GM19463 (cell line): ENCODE measurements at regions not wholly inside any gene's neighbourhood (a gene's known extent, or its start where the extent isn't known, plus 50 kb on each side); places are given as distances from the start of the nearest gene placed in this dataset.
"Not testable (repeated sequence)": the region's sequence is repeated elsewhere in the genome, so short reads cannot be mapped to it uniquely, and the experiment has no call there.

Source experiments
- ATAC-seq: cut with Tn5 transposase; IDR thresholded peaks from one replicate; pipeline ENCODE4 v1.9.1; 2021; ENCODE audit warnings: mild to moderate bottlenecking, moderate library complexity; ENCODE audit not compliant: unreplicated experiment

DNA sequence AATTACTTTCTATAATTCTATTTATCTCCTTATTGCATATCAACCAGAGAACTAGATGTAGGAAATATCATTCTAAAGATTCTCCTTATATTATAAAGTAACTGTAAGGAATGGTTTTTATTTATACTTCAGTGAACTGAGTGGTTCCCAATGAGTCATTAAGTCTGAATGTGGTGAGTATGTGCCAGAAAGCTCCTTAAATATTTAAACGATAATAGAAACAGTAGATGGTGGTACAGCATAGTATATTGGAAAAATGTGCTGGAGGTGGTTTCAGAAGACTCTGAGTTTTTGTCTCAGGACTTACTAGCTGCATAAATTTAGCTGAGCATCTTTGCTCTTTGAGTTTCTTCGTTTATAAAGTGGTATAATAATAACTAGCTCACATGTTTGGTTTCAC is 653.5 kb downstream of the FAM181B start:
- no peak for ATAC-seq

DNA sequence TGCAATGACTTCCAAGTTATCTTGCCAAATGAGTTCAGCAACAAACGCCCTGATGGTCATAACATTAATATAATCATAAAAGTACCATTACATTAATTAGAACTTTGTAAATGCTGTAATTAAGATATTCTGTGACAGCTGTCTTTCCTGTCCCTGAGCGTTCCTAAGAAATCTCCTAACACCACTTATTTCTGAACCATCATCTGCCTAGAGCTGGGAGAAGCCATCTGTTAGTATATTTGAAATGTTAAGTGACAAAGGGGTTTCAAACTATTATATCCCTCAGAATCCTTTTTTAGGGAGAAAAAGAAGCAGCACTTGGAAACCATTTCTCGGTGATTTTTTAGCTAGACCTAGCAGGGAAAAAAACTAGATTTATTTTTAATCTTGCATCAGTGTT is 657.5 kb downstream of the FAM181B start:
- no peak for ATAC-seq

DNA sequence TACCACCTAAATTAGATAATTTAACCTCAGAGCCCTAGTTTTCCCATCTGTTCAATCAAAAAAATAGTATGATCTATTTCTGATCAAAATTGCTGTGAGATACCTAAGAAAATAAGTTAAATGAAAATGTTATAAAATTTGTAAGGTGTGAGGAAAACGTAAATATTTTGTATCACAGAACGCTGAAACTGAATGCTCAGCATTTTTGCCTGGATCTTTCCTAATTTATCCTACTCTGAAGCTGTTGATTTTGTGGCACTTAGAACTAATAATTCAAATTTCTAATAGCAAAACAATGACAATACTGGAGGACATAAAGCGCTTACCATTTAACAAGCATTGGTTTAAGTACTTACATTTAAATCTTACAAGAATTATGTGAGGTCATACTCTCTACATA is 674.2 kb downstream of the FAM181B start:
- ATAC-seq, result no peak

DNA sequence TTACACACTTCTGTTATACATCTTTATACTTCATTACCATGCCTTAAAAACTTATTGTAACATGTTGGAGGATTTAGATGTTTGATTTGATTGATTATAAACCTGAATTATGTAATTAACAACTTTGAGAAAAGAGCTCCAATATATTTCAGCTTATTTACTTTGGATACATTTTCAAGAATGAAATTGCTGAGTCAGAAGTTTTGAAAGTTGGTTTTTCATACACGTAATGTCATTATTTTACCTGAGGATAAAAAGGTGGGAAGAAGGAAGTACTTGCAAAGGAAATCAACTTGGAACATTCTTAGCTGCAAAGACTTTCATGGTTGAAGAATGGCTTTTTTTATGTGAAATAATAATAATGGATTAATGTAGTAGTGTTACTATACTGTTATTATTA is 677.2 kb downstream of the FAM181B start:
- no peak for ATAC-seq

DNA sequence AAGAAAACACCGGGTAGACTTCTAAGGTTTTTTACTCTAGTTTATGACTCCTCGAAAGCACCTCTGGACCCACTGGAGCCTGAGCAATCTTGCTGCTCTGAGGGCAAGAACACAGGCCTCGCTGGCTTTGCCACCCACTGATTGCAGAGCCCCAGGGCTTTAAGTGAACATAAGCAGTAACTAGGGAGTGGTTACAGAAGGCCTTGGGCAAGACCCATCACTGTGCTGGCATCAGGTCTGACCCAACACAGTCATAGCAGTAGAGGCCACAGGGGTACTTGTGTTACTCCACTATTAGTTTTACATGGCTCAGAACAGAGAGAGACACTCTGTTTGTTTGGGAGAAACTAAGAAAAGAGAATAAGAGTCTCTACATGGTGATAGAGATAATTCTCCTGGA is 684.5 kb downstream of the FAM181B start:
- no peak for ATAC-seq

DNA sequence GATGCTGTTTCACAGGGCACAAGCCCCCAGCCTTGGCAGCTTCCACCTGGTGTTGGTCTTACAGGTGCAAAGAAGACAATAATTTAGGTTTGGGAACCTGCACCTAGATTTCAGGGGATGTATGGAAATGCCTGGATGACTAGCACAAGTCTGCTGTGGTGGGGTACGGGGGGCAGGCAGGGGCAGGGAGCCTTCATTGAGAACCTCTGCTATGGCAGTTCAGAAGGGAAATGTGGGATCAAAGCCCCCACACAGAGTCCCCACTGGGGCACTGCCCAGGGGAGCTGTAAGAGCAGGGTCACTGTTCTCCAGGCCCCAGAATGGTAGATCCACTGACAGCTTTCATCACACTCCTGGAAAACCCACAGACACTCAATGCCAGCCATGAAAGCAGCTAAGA is 686.5 kb downstream of the FAM181B start:
- ATAC-seq, result no peak

DNA sequence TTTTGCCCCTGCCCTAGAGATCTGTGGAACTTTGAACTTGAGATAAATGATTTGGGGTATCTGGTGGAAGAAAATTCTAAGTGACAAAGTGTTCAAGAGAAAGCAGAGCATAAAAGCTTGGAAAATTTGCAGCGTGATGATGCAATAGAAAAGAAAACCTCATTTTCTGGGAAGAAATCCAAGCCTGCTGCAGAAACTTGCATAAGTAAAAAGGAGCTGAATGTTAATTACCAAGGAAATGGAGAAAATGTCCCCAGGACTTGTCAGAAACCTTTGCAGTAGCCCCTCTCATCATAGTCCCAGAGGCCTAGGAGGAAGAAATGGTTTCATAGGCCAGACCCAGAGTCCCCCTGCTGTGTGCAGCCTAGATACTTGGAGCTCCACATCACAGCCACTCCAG is 686.9 kb downstream of the FAM181B start:
- no peak for ATAC-seq

DNA sequence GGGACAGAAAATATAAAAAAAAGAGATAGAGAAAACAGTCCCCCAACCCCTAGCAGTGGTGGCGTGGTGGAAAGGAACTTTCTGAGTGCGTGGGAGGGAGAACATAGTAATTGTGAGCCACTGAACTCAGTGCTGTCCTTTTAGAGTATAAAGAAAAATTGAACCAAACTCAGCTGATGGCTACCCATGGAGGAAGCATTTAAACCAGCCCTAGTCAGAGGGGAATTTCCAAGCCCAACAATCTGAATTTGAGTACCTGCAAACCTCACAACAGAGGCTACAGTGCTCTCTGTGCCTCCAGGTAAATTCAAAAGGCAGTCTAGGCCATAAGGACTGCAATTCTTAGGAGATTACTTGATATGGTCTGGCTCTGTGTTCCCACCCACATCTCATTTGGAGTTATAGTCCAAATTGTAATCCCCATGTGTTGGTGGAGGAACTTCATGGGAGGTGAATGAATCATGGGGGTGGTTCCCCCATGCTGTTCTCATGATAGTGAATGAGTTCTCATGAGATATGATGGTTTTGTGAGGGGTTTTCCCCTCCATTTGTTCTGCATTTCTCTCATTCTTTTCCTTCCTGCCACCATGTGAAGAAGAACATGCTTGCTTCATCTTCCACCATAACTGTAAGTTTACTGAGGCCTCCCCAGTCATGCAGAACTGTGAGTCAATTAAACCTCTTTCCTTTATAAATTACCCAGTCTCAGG is 687.8 kb downstream of the FAM181B start:
- ATAC-seq, result no peak

DNA sequence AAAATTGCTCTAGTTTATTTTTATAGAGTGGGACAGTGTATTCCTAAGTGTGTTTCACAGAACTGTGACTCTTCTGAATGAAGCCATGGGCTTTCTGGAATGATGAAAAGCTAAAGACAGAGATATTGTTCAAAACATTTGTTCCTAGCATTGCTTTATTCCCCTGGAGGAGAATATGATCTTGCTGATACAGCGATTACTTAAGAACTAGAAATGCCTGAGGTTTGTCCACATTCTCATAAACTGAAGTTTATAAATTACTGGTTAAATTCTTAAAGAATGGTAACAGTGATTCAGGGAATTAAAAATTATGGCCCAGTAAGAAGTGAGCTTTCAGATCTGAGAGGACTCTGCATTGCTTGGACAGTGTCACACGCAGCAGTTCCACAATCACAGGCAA is 690.3 kb downstream of the FAM181B start:
- ATAC-seq, result no peak

DNA sequence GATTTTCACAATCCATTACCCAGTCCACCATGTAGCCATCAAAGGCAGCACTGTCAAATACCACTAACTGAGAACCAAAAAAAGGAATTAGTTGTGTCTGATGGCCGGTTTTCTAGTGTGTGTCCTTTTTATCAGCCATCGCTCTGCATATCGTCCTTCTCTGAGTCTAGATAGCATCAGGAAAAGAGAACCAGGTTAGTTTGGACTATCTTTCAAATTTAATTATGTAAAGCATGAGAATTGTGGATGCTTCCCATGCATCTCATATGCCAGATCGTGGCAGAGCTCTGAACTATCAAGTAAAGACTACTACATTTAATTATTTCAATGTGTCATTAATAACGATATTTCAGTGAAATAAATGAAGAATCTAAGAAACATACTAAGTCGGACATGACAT is 691.9 kb downstream of the FAM181B start:
- ATAC-seq, result no peak

DNA sequence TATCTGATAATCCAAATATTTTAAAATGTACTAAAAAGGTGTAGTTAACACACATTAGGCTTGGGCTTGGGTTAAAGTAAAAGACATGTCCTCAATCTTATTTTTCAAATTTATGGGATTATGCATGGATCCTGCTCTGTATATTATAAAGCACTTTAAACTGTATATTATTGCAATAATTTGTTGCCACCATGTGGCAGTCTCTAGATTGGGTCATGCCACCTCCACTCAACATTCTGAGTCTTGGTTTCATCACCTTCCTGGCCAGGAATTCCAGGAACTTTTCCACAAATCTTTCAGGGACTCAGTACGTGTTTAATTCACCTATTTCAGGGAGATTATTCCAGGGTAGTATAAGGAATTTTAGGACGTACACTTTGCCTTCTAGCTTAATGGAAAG is 695.5 kb downstream of the FAM181B start:
- no peak for ATAC-seq

DNA sequence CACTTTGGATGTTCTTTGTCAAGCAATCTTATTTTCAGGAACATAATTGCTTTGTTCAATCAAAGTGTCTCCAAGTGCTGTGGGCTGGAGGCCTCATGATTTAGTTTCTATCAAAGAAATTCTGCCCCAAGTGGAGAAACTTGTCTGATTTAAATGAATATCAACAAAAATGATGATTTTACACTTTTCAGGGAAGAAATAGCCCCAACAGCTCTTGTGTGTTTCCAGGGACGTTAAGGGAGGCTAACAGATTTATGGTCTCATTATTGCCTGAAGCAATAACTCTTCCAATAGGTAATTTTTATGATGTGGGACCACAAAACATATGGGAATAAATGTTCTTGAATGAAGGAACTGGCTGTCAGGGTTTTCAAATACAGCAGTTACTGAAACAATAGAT is 699.1 kb downstream of the FAM181B start:
- ATAC-seq, result no peak

DNA sequence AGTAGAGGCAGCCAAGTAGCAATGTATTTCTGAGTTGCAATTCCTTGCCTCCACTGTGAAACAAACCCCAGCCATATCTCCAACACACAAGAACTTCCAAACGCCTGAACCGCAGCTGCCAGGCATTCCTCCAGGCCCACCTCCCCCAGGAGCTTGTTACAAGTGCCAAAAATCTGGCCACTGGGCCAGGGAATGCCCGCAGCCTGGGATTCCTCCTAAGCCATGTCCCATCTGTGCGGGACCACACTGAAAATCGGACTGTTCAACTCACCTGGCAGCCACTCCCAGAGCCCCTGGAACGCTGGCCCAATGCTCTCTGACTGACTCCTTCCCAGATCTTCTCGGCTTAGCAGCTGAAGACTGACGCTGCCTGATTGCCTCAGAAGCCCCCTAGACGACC is 706.3 kb downstream of the FAM181B start:
- ATAC-seq, result not testable (repeated sequence)

DNA sequence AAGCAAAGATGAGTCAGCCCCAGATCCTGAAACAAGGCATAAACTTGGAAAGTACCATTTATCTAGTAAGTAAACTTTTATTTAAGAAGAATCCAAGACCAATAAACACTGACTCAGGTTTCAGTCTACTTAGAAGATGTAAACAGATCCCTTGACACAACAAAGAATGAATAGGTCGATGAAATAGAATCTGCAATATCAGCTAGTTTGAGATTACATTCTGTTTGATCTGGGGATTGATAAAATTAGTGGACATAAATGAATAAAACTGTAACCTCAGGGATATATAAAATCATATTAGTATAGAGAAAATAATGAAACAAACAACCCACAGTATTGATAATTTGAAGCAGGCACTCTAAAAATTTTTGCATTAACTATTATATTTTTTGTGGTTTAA is 708.9 kb downstream of the FAM181B start:
- no peak for ATAC-seq

DNA sequence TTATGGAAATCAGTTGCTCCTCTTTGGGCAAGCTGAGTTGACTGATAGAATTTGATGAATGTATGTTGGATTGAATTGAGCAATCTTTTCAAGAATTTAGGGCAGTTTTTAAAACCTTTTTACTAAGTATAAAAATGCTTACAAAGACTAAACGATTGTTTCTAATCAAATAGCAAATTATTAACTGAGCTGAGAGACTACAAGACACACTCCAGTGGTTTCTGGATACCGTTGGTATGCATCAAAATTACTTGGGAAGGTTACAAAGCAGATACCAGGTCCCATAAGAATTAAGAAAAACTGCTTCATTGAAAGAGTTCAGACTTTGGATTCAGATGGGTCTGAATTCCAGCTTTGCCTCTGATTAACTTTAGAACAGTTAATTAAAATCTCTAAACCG is 721.4 kb downstream of the FAM181B start:
- ATAC-seq, result no peak

DNA sequence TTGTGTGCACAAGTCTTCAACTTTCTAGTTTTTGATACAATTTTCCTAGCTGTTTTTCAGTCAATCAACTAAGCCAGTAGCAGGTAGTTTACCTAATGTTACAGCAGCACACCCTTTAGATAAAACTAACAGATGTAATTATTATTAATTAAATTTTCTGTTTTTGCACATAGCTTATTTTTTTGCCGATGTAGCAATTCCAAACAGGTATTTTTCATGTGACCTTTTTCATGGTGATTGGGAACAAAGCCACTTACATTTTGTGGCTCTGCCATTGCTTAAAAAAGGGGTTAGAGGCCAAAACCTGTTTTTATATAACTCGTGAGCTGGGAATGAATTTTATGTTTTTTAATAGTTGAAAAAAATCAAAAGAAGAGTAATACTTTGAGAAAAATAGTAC is 724.5 kb downstream of the FAM181B start:
- no peak for ATAC-seq

DNA sequence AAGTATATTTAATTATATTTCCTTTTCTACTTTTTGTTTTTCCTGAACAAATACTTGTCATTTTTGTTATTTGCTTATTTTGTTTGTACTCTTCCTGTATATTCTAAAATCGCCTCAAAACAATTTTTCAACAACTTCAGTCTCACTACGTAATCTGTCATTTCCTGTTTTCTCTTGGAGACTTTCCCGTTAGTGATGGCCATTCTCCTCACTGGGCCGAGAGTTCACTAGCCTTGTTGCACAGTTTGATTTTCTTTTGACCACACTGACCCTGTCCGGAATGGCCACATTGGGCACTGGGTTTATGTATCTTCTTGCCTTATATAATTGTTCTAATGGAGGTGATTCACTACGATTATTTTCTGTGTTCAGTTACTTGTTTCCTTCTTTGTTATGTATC is 726.1 kb downstream of the FAM181B start:
- no peak for ATAC-seq

DNA sequence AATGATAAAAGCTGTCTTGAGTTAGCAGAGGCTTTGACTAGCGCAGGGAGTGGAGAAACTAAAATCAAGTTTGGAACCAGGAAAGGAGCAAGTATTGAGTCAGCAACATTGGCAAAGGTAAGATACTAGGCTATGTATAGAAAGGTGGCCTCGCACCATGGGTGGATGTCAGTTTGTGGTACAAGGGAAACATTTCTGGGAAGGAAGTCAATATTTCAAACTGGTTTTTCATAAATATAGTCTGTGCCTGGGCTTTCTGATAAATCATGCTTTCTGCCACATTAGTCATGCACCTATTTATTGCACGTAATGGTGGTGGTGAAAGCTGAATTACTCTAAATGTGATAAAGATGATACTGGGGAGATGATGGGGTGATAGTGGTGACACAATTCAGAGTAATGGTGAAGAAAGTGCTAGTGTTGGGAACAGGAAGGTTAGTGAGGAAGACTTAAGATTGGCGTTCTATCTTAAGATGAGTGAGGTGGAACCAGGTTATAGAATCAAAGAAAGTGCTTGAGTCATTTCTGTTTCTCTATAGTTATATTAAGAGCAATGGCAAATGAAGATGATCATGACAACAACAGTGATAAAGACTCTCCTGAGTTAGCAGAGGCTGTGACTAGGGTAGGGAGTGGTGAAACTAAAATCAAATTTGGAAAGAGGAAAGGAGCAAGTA is 729.0 kb downstream of the FAM181B start:
- no peak for ATAC-seq

DNA sequence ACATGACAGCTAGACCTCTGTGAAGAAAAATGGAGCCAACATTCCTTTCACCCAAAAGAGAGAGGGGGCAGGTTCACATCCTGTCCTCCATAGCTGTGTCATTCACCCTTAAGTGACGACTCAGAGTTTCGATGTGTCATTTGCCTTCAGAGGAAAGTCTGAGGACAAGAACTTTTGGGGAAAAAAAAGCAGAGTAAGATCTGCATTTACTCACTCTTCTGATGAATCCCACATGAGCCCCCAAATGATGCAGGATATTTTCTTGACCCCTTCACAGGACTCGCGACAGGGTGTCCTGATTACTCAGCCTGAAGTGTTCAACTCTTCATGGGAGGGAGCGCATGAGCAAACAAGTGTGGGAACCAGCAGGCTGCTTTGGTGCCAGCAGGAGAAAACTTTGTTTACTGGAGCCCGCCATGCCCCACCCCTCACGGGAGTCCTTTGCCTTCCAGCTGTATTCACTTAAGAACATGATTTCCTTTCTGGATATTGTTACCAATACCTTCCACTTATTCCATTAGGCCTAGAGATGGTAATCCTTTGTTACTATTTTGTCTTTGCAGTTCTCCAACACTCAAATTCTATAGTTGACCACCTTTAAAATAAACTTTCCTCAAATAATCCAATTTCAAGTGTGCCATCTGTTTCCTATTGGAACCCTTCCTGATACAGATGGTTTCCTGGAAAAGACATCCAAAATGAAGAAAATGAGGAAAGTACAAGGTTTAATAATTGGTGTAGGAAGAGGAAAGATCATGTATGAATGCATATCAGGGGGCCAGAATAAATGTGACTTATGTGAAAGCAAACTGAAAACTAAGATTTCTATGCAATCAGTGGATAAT is 729.8 kb downstream of the FAM181B start:
- no peak for ATAC-seq

DNA sequence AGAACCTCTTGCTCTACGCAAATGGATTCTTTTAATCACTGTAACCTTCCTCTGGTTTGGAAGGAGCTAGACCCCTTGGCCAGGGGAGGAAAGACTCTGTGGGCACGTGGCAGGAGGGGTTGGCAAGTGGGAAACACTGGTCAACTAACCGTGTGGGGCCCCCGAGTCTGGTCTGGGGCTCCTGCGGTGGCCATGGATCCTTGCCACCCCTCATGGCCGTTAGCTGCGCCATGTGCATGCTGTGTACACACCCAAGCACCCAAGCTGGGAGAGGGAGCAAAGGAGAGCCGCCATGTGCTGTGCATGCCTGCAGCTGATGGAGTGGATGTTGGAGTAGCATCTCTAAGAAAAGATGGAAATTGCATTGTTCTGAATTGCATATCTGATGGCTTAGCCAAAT is 730.6 kb downstream of the FAM181B start:
- no peak for ATAC-seq

DNA sequence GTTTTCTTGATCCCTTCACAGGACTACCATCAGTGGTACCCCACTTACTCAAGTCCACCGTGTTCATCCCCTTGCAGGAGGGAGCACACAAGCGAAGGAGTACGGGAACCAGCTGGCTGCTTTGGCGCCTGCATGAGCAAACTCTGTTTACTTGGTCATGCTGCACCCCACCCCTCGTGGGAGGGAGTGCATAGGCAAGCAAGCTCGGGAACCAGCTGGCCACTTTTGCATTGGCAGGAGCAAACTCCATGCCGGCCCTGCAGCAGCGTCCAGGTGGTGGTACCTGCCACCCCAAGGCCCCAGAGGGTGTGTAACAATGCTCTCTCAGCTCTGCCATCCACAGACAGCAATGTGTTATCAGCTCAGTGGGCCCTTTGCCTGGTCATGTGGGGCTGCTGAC is 737.8 kb downstream of the FAM181B start:
- ATAC-seq, result no peak

DNA sequence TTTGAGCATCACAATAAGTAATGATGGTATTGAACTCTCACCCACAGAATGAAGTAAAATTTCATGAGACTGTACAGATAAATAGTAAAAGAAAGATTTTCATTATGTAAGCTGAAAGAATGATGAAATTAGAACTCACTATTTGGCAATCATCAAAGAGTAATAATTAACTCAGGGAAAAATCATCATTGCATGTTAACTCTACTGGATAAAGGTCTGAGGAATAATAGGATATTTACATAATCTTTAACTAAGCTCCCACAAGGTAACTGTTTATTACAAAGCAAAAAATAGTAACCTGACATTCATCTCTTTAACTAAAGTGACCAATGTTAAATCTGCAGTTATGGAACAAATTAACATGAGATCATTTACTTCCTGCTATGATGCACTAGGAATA is 739.9 kb downstream of the FAM181B start:
- ATAC-seq, result no peak
